NCI-H524 (cell line): ENCODE measurements at regions not wholly inside any gene's neighbourhood (a gene's known extent, or its start where the extent isn't known, plus 50 kb on each side); places are given as distances from the start of the nearest gene placed in this dataset.
"Not testable (repeated sequence)": the region's sequence is repeated elsewhere in the genome, so short reads cannot be mapped to it uniquely, and the experiment has no call there.

Experiments used
- DNase-seq, 2 experiments: peaks; one replicate each; lab custom pipeline; 2025; lab: John Stamatoyannopoulos, UW

GRCh38 chr2:88924533-88924932 is 233.1 kb downstream of the RPIA start:
- no peak for DNase-seq

DNA sequence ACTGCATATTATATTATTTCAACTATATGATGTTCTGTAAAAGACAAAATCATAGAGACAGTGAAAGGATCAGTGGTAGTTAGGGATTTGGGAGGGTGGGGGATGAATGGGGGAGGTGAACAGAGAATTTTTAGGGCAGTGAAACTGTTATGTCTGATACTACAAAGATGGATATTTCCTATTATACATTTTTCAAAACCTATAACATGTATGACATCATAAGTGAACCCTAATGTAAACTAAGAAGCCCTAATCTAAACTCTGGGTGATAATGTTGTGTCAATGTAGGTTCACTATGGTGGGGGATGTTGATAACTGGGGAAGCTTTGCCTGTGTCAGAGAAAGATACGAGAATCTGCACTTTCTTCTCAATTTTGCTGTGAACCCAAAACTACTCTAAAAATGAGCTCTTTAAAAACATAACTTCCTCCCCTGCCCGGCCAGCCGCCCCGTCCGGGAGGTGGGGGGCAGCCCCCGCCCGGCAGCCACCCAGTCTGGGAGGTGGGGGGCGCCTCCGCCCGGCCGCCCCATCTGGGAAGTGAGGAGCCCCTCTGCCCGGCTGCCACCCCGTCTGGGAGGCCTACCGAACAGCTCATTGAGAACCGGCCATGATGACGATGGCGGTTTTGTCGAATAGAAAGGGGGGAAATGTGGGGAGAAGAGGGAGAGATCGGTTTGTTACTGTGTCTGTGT is 234.4 kb downstream of the RPIA start:
- no peak for DNase-seq

DNA sequence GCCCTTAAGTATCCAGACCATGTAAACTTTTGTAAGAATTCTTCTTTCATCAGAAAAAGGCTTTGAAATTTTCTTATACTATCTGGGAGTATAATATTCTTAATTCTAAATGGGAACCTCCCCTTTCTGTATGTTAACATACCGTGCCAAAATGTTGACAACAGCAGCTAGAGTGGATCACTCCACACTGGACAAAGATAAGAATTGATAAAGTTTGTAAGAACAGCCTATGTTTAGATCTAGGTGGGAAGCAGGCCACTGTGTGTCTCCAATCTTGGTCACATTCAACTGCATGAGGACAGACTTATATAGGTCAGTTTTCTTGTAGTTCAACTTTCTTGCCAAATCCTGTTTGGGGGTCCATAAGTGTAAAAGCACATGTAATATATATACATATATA is 235.7 kb downstream of the RPIA start:
- no peak for DNase-seq

DNA sequence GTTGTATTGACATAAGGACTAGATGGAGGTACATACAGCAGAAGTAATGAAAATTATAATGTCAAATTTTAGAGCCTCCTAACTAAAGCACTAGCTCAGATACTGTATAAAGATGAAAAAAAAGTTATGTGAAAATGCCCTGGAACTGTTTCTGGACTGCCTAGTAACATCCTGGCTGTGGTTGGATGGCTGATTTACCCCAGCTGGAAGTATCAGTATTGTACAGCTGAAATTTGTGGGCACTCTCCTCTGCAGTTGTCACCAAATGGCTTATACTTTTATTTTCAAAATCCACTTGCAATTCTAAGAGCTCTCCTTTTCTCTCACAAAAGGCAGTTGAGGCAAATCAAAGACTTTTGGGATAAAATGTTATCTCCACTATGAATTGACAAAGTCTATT is 239.2 kb downstream of the RPIA start:
- no peak for DNase-seq

- DNase-seq, result no peak
Observed at GRCh38 chr2:88932686-88933085, 241.2 kb downstream of the RPIA start.

DNA sequence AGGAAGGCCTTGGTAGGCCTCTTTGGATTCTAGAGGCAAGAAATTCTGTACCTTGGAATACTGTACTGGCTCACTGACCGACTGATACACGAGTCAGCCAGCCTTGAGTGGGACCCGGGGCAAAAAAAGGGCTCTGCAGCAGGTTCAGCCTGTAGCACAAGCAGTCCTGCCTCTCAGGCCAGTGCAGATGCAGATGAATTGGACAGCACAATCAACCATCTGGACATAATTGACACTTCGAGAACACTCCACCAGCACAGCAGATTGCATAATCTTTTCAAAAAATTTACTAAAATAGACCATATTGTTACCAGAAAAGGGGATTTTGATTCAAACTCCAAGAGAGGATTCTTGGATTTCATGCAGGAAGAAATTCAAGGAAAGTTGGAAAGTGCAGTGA is 241.6 kb downstream of the RPIA start:
- no peak for DNase-seq

- DNase-seq, result no peak
Observed at GRCh38 chr2:88933980-88934379, 242.5 kb downstream of the RPIA start.

DNA sequence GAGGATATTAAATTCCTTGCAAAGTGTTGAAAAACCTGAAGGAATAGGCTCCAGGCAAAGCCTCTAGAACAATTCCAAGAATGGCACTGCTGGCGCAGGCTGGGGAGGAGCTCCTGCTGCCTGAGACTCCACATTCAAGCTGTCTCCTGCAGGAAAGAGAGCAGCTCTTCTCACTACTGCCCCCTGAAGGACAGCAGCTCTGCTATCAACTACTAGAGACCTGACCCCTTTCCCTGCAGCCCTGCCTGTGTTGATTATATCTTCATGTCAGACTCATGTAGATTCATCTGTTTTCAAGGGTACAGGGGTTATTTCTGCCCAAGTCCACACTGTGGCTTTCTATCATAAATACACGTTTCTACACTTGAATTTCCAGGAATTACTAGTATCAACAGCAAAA is 249.7 kb downstream of the RPIA start:
- DNase-seq, result not testable (repeated sequence)

DNA sequence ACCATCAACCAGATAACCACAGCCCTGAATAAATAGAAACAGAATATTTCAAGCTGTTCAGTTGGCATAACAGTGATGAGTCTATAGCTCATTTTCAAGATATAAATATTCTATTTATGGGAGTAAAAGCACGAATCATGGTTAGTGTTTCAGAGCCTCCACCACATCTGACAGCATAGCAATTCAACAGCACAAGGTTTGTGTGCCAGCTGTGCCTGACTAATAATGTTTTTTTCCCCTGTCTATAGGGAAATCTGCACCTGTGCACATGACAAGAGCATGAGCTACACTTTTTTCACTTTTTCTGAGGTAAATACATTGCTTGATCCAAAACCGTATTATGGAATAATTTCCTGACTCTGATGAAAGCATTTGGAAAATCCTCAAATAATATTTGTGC is 251.3 kb downstream of the RPIA start:
- no peak for DNase-seq

DNA sequence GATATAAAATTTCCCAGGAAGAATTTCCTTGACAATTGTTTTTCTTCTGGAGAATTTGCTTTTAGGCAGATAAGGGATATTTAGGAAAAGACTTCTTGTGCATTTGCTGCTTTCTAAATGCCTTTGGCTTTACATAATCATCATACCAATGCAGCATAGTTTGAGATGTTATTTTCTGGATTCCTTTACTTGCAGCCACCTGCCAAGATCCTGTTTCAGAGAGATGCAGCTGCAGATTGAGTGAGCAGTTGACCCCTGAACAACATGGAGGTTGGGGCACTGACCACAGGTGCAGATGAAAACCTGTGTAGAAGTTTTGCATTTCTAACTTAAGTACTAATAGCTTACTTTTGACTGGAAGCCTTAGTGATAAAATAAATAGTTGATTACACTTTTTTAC is 257.9 kb downstream of the RPIA start:
- no peak for DNase-seq

- no peak for DNase-seq
Observed at GRCh38 chr2:88950010-88950409, 258.5 kb downstream of the RPIA start.

DNA sequence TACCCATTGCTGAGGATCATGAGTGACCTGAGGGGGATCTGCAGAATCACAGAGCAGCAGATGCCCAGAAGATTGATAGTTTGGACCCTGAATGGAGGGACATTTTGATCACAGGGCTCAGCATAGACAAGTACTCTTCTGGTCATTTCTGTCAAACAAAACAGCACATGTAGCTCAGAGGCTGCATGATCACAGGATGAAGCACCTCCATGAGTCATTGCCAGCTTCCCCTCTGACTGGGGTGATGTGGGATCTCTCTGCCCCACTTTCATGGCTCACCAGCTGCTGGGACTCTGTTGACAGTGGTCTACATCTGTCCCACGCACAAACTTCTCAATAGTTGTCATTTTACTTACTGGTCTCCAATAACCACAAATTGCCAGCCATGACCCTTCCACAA is 264.1 kb downstream of the RPIA start:
- DNase-seq, result no peak

DNA sequence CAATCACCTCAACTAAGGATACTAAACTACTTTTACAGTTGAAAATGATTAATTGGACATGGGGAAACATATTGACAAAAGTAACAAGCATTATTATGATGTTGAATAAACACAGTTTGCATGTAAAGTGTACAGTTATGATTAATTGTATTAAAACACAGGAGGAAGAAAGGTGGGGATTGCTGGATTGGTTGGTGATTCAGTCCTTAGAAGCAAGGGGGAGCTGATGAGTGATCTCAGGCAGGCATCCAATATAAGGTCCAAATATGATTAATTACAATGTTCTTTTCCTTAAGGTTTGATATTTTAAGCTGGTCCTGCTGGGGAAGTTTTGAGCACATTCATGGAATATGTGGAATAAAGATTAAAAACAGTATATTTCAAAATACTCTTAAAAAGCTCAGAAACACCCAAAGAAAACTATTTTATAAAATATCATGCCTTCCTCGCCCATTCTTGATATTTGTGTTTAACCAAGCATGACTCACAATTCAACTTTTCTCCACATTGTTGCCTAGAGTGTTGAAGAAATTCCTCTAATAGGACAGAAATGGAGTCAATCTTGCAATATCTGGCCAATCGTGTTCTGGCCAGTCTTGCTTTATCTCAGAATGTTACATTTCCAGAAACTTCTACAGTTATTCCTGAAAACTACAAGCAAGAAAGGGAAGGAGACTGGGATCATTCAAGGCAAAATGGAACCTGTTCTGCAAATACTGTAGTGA is 268.2 kb downstream of the RPIA start:
- DNase-seq, result no peak

DNA sequence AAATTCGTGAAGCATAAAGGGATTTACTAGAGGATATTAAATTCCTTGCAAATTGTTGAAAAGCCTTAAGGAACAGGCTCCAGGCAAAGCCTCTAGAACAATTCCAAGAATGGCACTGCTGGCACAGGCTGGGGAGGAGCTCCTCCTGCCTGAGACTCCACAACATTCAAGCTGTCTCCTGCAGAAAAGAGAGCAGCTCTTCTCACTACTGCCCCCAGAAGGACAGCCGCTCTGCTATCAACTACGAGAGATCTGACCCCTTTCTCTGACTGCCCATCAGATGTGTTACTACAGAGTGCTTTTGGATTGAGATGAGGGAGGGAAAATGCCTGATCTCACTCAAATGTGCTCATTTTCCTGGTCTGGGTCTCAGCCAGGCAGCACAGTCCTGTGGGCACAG is 269.9 kb downstream of the RPIA start:
- DNase-seq, result not testable (repeated sequence)

DNA sequence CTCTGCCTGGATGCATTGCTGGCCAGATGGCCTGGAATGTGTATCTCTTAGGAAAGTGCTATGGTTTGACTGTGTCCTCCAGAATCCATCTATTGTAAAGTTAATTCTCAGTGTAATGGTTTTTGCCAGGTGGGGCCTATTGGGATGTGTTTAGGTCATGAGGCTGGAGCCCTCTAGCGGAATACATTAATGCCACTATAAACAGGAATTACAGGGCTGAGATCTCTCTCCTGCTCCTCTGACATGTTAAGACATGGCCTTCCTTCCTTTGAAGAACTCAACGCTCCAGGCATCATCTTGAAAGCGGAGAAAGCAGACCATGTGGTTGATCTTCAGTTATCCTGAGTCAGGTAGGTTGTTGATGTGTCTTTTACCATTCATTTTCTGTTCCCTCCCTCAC is 276.4 kb downstream of the RPIA start:
- DNase-seq, result no peak

- DNase-seq, result not testable (repeated sequence)
Observed at GRCh38 chr2:88978011-88978410, 286.5 kb downstream of the RPIA start.

GRCh38 chr2:88978446-88978845 is 287.0 kb downstream of the RPIA start:
- DNase-seq, result not testable (repeated sequence)

DNA sequence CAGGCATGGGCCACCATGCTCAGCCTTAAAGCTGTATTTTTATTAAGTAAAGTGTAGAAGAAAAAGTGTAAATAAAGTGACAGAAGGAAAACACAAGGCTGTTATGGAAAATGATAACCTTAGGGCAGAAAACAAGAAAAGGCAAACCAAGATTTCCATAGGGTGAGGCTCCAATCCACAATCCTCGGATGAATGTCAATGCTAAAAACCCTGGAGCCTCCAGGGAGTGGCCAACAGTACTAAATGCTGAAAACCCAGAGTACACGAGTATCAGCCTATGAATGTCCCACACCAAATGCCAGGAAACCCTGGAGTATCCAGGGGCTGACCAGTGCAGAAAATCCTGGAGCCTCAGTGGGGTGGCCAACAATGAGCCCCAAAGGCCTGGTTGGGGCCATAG is 292.6 kb downstream of the RPIA start:
- DNase-seq, result not testable (repeated sequence)

DNA sequence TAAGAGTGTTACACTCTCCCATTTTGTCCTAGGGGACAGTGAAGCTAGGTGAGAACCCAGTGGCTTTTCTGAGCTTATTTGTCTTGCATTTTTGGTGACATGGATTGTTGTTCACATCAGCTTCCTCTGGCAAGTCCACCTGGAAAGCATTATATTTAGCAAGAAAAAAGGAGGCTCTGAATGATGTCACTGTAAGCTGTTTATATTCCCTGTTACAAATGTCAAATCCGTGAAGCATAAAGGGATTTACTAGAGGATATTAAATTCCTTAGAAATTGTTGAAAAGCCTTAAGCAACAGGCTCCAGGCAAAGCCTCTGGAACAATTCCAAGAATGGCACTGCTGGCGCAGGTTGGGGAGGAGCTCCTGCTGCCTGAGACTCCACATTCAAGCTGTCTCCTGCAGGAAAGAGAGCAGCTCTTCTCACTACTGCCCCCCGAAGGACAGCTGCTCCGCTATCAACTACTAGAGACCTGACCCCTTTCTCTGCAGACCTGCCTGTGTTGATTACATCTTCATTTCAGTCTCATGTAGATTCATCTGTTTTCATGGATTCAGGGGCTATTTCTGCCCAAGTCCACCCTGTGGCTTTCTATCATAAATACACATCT is 295.4 kb downstream of the RPIA start:
- not testable (repeated sequence) for DNase-seq

GRCh38 chr2:88988617-88989016 is 297.1 kb downstream of the RPIA start:
- not testable (repeated sequence) for DNase-seq

DNA sequence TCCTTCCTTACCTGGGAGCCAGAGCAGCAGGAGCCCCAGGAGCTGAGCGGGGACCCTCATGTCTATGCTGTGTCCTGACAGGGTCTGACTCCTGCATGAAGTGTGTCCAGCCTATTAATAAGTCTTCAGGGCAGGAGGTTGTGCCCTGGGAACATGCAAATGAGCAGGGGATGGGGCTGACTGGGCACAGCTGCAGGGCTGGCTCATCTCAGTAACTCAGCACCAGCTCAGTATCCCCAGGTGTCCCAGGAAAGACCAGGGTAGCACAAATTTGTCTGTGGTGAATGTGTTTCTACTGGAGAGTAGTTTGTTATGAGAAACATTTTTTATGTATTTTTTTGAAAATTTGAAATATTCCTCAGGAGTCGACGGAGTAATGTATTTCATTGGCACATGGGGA is 301.3 kb downstream of the RPIA start:
- DNase-seq, result not testable (repeated sequence)

GRCh38 chr2:88994856-88995255 is 303.4 kb downstream of the RPIA start:
- DNase-seq, result not testable (repeated sequence)

DNA sequence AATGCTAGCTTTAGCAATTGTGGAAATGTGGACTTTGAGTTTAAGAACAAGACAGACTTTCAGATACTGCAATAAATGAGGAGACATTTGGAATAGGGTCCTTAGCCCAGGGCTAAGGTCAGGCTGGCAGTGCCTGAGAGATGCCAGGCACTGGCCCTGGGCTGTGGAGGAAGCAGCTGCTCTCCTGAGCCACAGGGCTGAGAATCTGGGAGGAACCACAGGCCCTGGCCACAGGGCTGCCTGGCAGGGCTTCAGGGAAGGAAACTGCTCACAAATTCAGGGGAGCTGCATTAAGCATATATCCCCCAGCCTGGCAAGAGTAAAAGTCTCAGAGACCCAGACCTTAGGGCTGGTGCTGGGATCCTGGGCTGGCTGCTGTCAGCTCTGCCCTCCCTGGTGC is 305.1 kb downstream of the RPIA start:
- DNase-seq, result not testable (repeated sequence)
